ENCODE measurements at regions not wholly inside any gene's neighbourhood (a gene's known extent, or its start where the extent isn't known, plus 50 kb on each side); places are given as distances from the start of the nearest gene placed in this dataset.

DNA sequence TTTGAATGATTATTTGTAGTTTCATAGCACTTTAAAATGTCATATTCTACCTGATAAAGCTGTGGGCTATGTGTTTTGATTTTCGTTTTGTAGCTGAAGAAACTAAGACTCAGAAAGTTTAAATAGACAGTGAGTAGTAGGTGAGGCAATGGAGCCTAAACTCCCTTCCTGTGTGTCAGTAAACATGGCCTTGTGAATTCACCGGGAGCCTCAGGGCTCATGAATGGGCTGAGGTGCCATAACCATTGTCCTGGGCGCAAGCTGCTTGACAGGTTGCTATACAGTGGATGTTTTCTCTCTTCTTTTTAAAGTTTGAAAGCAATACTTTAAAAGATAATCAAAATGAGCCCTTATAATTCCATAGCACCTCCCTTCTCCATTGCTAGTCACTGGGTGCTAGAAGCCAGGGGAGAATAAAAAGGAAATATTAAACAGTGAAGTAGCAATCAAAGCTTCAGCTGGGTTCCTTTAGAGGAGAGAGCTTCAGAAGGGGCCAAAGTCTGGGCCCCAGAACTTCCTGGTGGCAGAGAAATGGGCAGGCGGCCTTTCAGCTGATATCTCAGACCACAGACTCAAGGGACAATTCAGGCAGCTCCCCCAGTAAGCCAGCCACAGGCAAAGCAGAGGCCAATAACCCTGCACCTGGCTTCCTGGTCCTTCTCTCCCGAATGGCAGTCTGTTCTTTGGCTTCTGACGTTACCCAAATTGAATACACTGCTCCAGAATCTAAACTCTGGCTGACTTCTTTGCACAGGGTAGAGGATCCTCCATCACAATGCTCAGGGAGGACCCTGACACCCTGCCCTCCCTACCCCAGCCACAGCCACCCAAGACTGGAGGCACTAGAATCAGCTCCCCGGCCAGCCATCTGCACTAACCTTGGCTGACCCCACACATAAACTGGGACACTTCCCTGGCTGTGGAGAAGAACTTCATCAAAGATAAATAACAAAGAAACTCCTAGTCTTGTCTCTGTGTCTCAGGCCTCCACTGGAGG is 51.8 kb upstream of the NPAS2 start:
- TF ChIP-seq, protein P1, sequence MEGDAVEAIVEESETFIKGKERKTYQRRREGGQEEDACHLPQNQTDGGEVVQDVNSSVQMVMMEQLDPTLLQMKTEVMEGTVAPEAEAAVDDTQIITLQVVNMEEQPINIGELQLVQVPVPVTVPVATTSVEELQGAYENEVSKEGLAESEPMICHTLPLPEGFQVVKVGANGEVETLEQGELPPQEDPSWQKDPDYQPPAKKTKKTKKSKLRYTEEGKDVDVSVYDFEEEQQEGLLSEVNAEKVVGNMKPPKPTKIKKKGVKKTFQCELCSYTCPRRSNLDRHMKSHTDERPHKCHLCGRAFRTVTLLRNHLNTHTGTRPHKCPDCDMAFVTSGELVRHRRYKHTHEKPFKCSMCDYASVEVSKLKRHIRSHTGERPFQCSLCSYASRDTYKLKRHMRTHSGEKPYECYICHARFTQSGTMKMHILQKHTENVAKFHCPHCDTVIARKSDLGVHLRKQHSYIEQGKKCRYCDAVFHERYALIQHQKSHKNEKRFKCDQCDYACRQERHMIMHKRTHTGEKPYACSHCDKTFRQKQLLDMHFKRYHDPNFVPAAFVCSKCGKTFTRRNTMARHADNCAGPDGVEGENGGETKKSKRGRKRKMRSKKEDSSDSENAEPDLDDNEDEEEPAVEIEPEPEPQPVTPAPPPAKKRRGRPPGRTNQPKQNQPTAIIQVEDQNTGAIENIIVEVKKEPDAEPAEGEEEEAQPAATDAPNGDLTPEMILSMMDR (IDR thresholded peaks at IDR 0.05; ENCODE audit: low read length): no peak
- no peak for TF ChIP-seq EZH2 (optimal IDR thresholded peaks at IDR 0.05; ENCODE audit: low read depth, low read length)

All from MM.1S (cell line).